ENCODE measurements at regions not wholly inside any gene's neighbourhood (a gene's known extent, or its start where the extent isn't known, plus 50 kb on each side); places are given as distances from the start of the nearest gene placed in this dataset.

DNA sequence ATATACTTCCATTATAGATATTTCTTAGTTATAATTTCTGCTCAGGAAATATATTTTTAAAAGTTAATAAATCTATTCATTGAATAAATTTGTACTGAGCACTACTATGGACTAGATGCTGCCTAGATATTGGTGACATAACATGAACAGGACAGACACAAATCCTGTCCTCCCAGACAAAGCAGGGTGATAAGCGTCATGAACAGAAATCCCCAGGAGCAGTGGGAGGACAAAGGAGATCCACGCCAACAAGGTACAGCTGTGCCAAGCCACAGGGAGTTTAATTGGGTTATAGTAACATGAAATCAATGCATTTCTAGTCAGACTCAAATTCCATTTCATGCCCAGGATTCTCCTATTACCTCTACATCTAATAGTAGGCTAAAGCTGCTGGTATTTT lies 171.8 kb upstream of the CPNE8 start:
- intact Hi-C loops (cut with micrococcal nuclease) (no loop called here), dilution Hi-C loops (cut with MboI; ENCODE audit: extremely low pct_ligation_motif_present, low sequenced_read_pairs) (no loop called here)
- ChIA-PET CTCF (no interaction called here), POLR2A (no interaction called here)
- no peaks in the 10 kb centered on the region for H4K20me1 ChIP-seq (replicated peaks; ENCODE audit: control insufficient read depth, extremely low read depth, insufficient read depth, low read length)
- H3K27ac ChIP-seq (ENCODE audit: insufficient read depth, low read depth, low read length) = no peak overlapping the region
- no peak overlapping the region for H3K9ac ChIP-seq (replicated peaks; ENCODE audit: extremely low read depth, insufficient read depth, low read length)
- no peaks in the 10 kb centered on the region for H3K9me1 ChIP-seq (replicated peaks; ENCODE audit: control insufficient read depth, extremely low read depth, insufficient read depth, low read length)
- DNase-seq (ENCODE audit: low read depth, low spot score) (no peak), FAIRE-seq (no peak)
- H3K36me3 ChIP-seq (ENCODE audit: control insufficient read depth in 2 of 2, extremely low read depth in 1 of 2, insufficient read depth in 2 of 2, low read length in 2 of 2) = no peaks in the 10 kb centered on the region
- no peaks in the 10 kb centered on the region for H3K9me3 ChIP-seq (replicated peaks; ENCODE audit: control insufficient read depth, insufficient read depth, low read length)
- H2AFZ ChIP-seq (ENCODE audit: low read depth, low read length) = no peak overlapping the region
- H3K27me3 ChIP-seq (ENCODE audit: control insufficient read depth in 2 of 2, insufficient read depth in 2 of 2, low read length in 2 of 2) = no peaks in the 10 kb centered on the region
- BruUV-seq (replicated peaks) = no TSS peak
- no peak overlapping the region for H3K4me2 ChIP-seq (ENCODE audit: insufficient read depth, low read length)
- TF ChIP-seq EZH2 (IDR thresholded peaks at IDR 0.05; ENCODE audit: borderline replicate concordance, low read depth, low read length, severe bottlenecking) = no peak
- TF ChIP-seq POLR2A (IDR thresholded peaks at IDR 0.05; ENCODE audit: low read depth, low read length) = no peak
- no peak for TF ChIP-seq MYC (IDR thresholded peaks at IDR 0.05; ENCODE audit: low read depth, low read length)
- no peak for TF ChIP-seq CTCF (IDR thresholded peaks at IDR 0.05; ENCODE audit: extremely low read depth in 1 of 2, insufficient read depth in 1 of 2, low read depth in 1 of 2, low read length in 2 of 2)
- TF ChIP-seq FOS (IDR thresholded peaks at IDR 0.05; ENCODE audit: borderline replicate concordance, insufficient read depth, low read length) = no peak
- TF ChIP-seq JUN (IDR thresholded peaks at IDR 0.05; ENCODE audit: borderline replicate concordance, insufficient read depth, insufficient read length, low read depth) = no peak
- no peak for TF ChIP-seq POLR2AphosphoS5 (IDR thresholded peaks at IDR 0.05; ENCODE audit: insufficient read depth, low read depth, low read length)
- TF ChIP-seq MAX (IDR thresholded peaks at IDR 0.05; ENCODE audit: insufficient read depth, insufficient read length) = no peak
- no peak for TF ChIP-seq GATA2 (IDR thresholded peaks at IDR 0.05; ENCODE audit: insufficient read depth, insufficient read length, low read depth, low read length)
- no peaks in the 10 kb centered on the region for H3K79me2 ChIP-seq (ENCODE audit: control insufficient read depth, insufficient read depth, low read length)
- H3K4me1 ChIP-seq (ENCODE audit: control insufficient read depth, extremely low read depth, insufficient read depth, low read length) = no peaks in the 10 kb centered on the region
- no peak overlapping the region for H3K4me3 ChIP-seq (replicated peaks in 1 of 3; ENCODE audit: insufficient read depth in 1 of 3, low read depth in 1 of 3, low read length in 3 of 3)

Measured in endothelial cell of umbilical vein (primary cell).